H1 (cell line): ENCODE measurements at regions not wholly inside any gene's neighbourhood (a gene's known extent, or its start where the extent isn't known, plus 50 kb on each side); places are given as distances from the start of the nearest gene placed in this dataset.

Experiments
- CTCF ChIA-PET: fragments of 300-600 bp; sonication (Branson Sonifier 250); formaldehyde crosslinking; loops from one replicate; lab custom pipeline; 2021; ENCODE audit not compliant: partially characterized antibody; lab: Charles Lee
- POLR2A ChIA-PET: fragments of 300-600 bp; sonication (Branson Sonifier 250); formaldehyde crosslinking; loops from one replicate; lab custom pipeline; 2021; ENCODE audit warnings: inconsistent platforms; ENCODE audit not compliant: partially characterized antibody; lab: Charles Lee
- DNase-seq, 2 experiments: peaks; one replicate each; pipeline versions ENCODE4 v3.0.0 to v3.0.0-alpha.2; 2010 to 2022; ENCODE audit warnings: low spot score in 2 of 2, low read depth in 1 of 2, mixed read lengths in 1 of 2
- FAIRE-seq: peaks from 2 replicates; lab custom pipeline; 2011; peaks lifted over from hg19 to GRCh38; lab: Jason Lieb, UNC
- H2AFZ ChIP-seq: 2 replicates; pipeline ENCODE4 v1.8.1; 2012; ENCODE audit warnings: low read length, inconsistent platforms
- H2AK5ac ChIP-seq: 2 replicates; pipeline ENCODE4 v1.6.1; 2013; ENCODE audit warnings: low read depth, low read length
- H2BK120ac ChIP-seq: replicated peaks from 2 replicates; pipeline ENCODE3; 2013; ENCODE audit warnings: low read depth, low read length, inconsistent platforms
- H2BK12ac ChIP-seq: 2 replicates; pipeline ENCODE4 v1.6.1; 2013; ENCODE audit warnings: low read depth, low read length
- H2BK15ac ChIP-seq: 2 replicates; pipeline ENCODE4 v1.6.1; 2013; ENCODE audit warnings: low read length
- H2BK20ac ChIP-seq: 2 replicates; pipeline ENCODE4 v1.6.1; 2013; ENCODE audit warnings: low read length
- H2BK5ac ChIP-seq: 2 replicates; pipeline ENCODE4 v1.6.1; 2013; ENCODE audit warnings: low read depth, low read length
- H3K14ac ChIP-seq: 2 replicates; pipeline ENCODE4 v1.6.1; 2013; ENCODE audit warnings: inconsistent platforms; ENCODE audit not compliant: insufficient read length
- H3K18ac ChIP-seq: 2 replicates; pipeline ENCODE4 v1.6.1; 2013; ENCODE audit warnings: low read length; ENCODE audit errors: extremely low read depth
- H3K23ac ChIP-seq: 2 replicates; pipeline ENCODE4 v1.6.1; 2013; ENCODE audit warnings: inconsistent platforms; ENCODE audit not compliant: insufficient read length
- H3K23me2 ChIP-seq: 2 replicates; pipeline ENCODE4 v1.6.1; 2013; ENCODE audit warnings: low read depth, low read length
- H3K27ac ChIP-seq: 2 replicates; pipeline ENCODE4 v1.6.1; 2011; ENCODE audit warnings: low read depth, low read length, inconsistent platforms
- H3K27me3 ChIP-seq, 4 experiments: replicated peaks in 1 of 4; 1 replicate in 1 of 4; 2 replicates in 3 of 4; pipeline versions ENCODE4 v1.6.1 to v1.8.1; 2011 to 2013; ENCODE audit warnings: low read length in 3 of 4, mild to moderate bottlenecking in 3 of 4, inconsistent platforms in 2 of 4, mixed read lengths in 2 of 4, moderate library complexity in 1 of 4; ENCODE audit not compliant: control insufficient read depth in 3 of 4, insufficient read depth in 3 of 4; ENCODE audit errors: extremely low read depth in 1 of 4
- H3K36me3 ChIP-seq, 4 experiments: 2 replicates each; pipeline versions ENCODE4 v1.6.1 to v1.8.1; 2011 to 2013; ENCODE audit warnings: mild to moderate bottlenecking in 4 of 4, low read length in 3 of 4, moderate library complexity in 2 of 4, control low read depth in 1 of 4, inconsistent platforms in 1 of 4; ENCODE audit not compliant: insufficient read depth in 4 of 4, control insufficient read depth in 2 of 4
- H3K4ac ChIP-seq: replicated peaks from 2 replicates; pipeline ENCODE3; 2013; ENCODE audit warnings: low read length, low read depth, mixed read lengths, inconsistent platforms; ENCODE audit not compliant: insufficient read length
- H3K4me1 ChIP-seq, 4 experiments: replicated peaks in 1 of 4; 1 replicate in 1 of 4; 2 replicates in 3 of 4; pipeline versions ENCODE4 v1.6.1 to v1.8.1; 2011 to 2013; ENCODE audit warnings: low read length in 3 of 4, inconsistent platforms in 2 of 4, mixed read lengths in 1 of 4; ENCODE audit not compliant: insufficient read depth in 4 of 4, control insufficient read depth in 3 of 4
- H3K4me2 ChIP-seq, 2 experiments: 2 replicates each; pipeline versions ENCODE4 v1.6.1 to v1.8.1; 2011 to 2013; ENCODE audit warnings: low read depth in 2 of 2, low read length in 2 of 2, control low read depth in 1 of 2, inconsistent platforms in 1 of 2, mild to moderate bottlenecking in 1 of 2; ENCODE audit not compliant: insufficient read depth in 1 of 2
- H3K4me3 ChIP-seq, 4 experiments: fragments of 200-600, 300-600 bp in 1 of 4; sonication (generic), shearing (Covaris generic), sonication (Bioruptor Twin) in 1 of 4; 2 replicates each; pipeline versions ENCODE4 v1.5.1 to v1.8.1; 2011 to 2016; ENCODE audit warnings: low read length in 4 of 4, low read depth in 3 of 4, control low read depth in 2 of 4, inconsistent platforms in 2 of 4, mild to moderate bottlenecking in 2 of 4, mixed read lengths in 1 of 4, moderate library complexity in 1 of 4; ENCODE audit not compliant: insufficient read depth in 2 of 4; ENCODE audit errors: extremely low read depth in 1 of 4
- H3K56ac ChIP-seq: replicated peaks from 2 replicates; pipeline ENCODE3; 2013; ENCODE audit warnings: low read depth, mild to moderate bottlenecking, mixed read lengths, low read length, inconsistent platforms; ENCODE audit not compliant: insufficient read length
- H3K79me1 ChIP-seq: 2 replicates; pipeline ENCODE4 v1.6.1; 2013; ENCODE audit warnings: low read depth, low read length, control low read depth
- H3K79me2 ChIP-seq, 2 experiments: 2 replicates each; pipeline versions ENCODE4 v1.6.1 to v1.8.1; 2012 to 2013; ENCODE audit warnings: low read length in 2 of 2, mild to moderate bottlenecking in 2 of 2, inconsistent platforms in 1 of 2; ENCODE audit not compliant: insufficient read depth in 2 of 2, control insufficient read depth in 1 of 2
- H3K9ac ChIP-seq, 4 experiments: replicated peaks in 1 of 4; 1 replicate in 1 of 4; 2 replicates in 3 of 4; pipeline versions ENCODE4 v1.6.1 to v1.8.1; 2011 to 2013; ENCODE audit warnings: low read depth in 3 of 4, low read length in 3 of 4, control low read depth in 2 of 4, mild to moderate bottlenecking in 2 of 4, moderate library complexity in 2 of 4, inconsistent platforms in 1 of 4; ENCODE audit errors: extremely low read depth in 1 of 4
- H3K9me3 ChIP-seq, 2 experiments: 2 replicates each; pipeline versions ENCODE4 v1.6.1 to v1.8.1; 2012 to 2013; ENCODE audit warnings: mild to moderate bottlenecking in 2 of 2, moderate library complexity in 2 of 2, control low read depth in 1 of 2, inconsistent platforms in 1 of 2, low read depth in 1 of 2, low read length in 1 of 2, mixed read lengths in 1 of 2; ENCODE audit not compliant: insufficient read depth in 2 of 2
- H4K20me1 ChIP-seq, 2 experiments: replicated peaks in 1 of 2; 2 replicates each; pipeline versions ENCODE3 to v1.8.1; 2011 to 2013; ENCODE audit warnings: inconsistent platforms in 2 of 2, low read length in 2 of 2, mild to moderate bottlenecking in 1 of 2; ENCODE audit not compliant: insufficient read depth in 2 of 2, control insufficient read depth in 1 of 2
- H4K5ac ChIP-seq: 2 replicates; pipeline ENCODE4 v1.6.1; 2013; ENCODE audit warnings: low read length, low read depth, mixed read lengths, inconsistent platforms; ENCODE audit not compliant: insufficient read length
- H4K8ac ChIP-seq: 2 replicates; pipeline ENCODE4 v1.8.0; 2013; ENCODE audit warnings: mild to moderate bottlenecking, moderate library complexity, low read length, inconsistent platforms; ENCODE audit not compliant: insufficient read depth; ENCODE audit errors: extremely low read depth
- H4K91ac ChIP-seq: replicated peaks from 2 replicates; pipeline ENCODE3; 2013; ENCODE audit warnings: low read length, mixed read lengths, inconsistent platforms; ENCODE audit not compliant: insufficient read length
- CHD1 ChIP-seq: IDR thresholded peaks from 2 replicates; pipeline ENCODE4 v1.6.1; 2012; ENCODE audit warnings: low read depth, low read length, improper control_type of control experiment
- CTBP2 ChIP-seq: IDR thresholded peaks from 2 replicates; pipeline ENCODE4 v1.7.0; 2011; ENCODE audit warnings: borderline replicate concordance, mild to moderate bottlenecking, moderate library complexity, mixed read lengths, low read length; ENCODE audit not compliant: insufficient read depth, insufficient read length
- EP300 ChIP-seq, 2 experiments: IDR thresholded peaks; 1 replicate in 1 of 2; 2 replicates in 1 of 2; pipeline ENCODE4 v1.6.1; 2011 to 2012; ENCODE audit warnings: low read depth in 2 of 2, low read length in 2 of 2, mild to moderate bottlenecking in 2 of 2, borderline replicate concordance in 1 of 2, inconsistent platforms in 1 of 2, moderate library complexity in 1 of 2
- GABPA ChIP-seq: IDR thresholded peaks from 2 replicates; pipeline ENCODE4 v1.6.1; 2011; ENCODE audit warnings: mild to moderate bottlenecking, low read length, moderate library complexity, borderline replicate concordance; ENCODE audit not compliant: insufficient read depth
- JUN ChIP-seq: IDR thresholded peaks from 2 replicates; pipeline ENCODE4 v1.6.1; 2011; ENCODE audit warnings: low read depth, mild to moderate bottlenecking, improper control_type of control experiment, low read length
- KDM4A ChIP-seq: IDR thresholded peaks from one replicate; pipeline ENCODE4 v1.7.1; 2012; ENCODE audit warnings: low read depth, mild to moderate bottlenecking, moderate library complexity, low read length, inconsistent platforms; ENCODE audit not compliant: severe bottlenecking
- MAFK ChIP-seq: IDR thresholded peaks from 2 replicates; pipeline ENCODE4 v1.6.1; 2012; ENCODE audit warnings: low read depth, mild to moderate bottlenecking, improper control_type of control experiment, low read length
- POU5F1 ChIP-seq: IDR thresholded peaks from 2 replicates; pipeline ENCODE4 v1.6.1; 2011; ENCODE audit warnings: low read depth, mild to moderate bottlenecking, low read length, moderate library complexity
- RAD21 ChIP-seq, 2 experiments: IDR thresholded peaks in 1 of 2; conservative IDR thresholded peaks in 1 of 2; 2 replicates each; pipeline ENCODE4 v1.6.1; 2011; ENCODE audit warnings: low read depth in 2 of 2, low read length in 2 of 2, improper control_type of control experiment in 1 of 2, inconsistent platforms in 1 of 2, mild to moderate bottlenecking in 1 of 2, moderate library complexity in 1 of 2
- SIN3A ChIP-seq, 2 experiments: IDR thresholded peaks in 1 of 2; conservative IDR thresholded peaks in 1 of 2; 2 replicates each; pipeline ENCODE4 v1.6.1; 2011 to 2012; ENCODE audit warnings: low read length in 2 of 2, improper control_type of control experiment in 1 of 2, low read depth in 1 of 2, mild to moderate bottlenecking in 1 of 2
- SP2 ChIP-seq: IDR thresholded peaks from 2 replicates; pipeline ENCODE4 v1.6.1; 2012; ENCODE audit warnings: mild to moderate bottlenecking, low read length, inconsistent platforms
- SP4 ChIP-seq: IDR thresholded peaks from 2 replicates; pipeline ENCODE4 v1.6.1; 2012; ENCODE audit warnings: low read length, inconsistent platforms
- TBP ChIP-seq: IDR thresholded peaks from 2 replicates; pipeline ENCODE4 v1.6.1; 2011; ENCODE audit warnings: low read depth, low read length, improper control_type of control experiment
- WGBS, 2 experiments: shearing (Covaris generic) in 1 of 2; methylation state at CpG; one replicate each; pipeline versions ENCODE4 v1.1.6 to v1.1.7; 2013 to 2015; ENCODE audit warnings: low lambda C conversion rate in 2 of 2, mixed read lengths in 2 of 2, inconsistent platforms in 1 of 2, low coverage in 1 of 2, missing lambda C conversion rate in 1 of 2; ENCODE audit not compliant: insufficient replicate concordance in 2 of 2, insufficient coverage in 1 of 2, insufficient read length in 1 of 2; ENCODE audit errors: extremely low coverage in 1 of 2, missing lambda C conversion rate in 1 of 2; 5-methylcytosine and 5-hydroxymethylcytosine counted together

DNA sequence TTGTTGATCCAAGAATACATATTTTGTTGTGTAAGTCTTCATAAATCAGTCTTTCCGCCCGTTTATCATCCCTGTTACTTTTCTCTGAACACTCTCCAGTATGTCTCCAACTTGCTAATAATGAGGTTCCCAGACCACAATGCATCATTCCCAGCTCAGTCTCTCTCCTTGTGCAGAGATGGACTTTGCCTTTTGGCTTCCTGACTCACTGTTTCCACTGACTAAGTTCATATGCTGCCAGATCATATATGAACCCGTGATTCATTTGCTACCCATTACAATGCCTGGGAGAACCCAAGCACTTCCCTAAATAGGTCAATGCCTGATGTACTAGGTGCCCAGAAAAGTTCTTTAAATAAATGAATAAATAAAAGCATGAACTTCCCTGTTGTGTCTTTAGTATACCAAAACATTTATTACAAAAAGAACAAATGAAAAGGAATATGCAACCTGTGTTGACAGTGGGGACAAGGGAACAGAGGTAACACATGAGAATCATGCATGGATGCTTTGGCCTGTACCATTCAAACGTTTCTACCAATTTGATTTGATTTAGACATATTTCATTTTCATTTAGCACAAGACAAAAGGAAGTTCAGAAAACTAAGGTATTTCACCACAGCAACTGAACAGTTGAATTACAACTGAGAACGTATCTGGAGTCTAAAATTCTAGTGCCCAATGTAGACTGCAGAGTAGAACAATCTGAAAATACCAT, 215.4 kb upstream of the HNRNPA3 start:
- H3K4me3 ChIP-seq: no peak overlapping the region
- H3K27me3 ChIP-seq: no peaks in the 10 kb centered on the region
- H3K4me2 ChIP-seq: no peak overlapping the region
- no peak overlapping the region for H2BK15ac ChIP-seq
- H4K20me1 ChIP-seq: no peaks in the 10 kb centered on the region
- H4K8ac ChIP-seq: no peak overlapping the region
- no peak overlapping the region for H3K14ac ChIP-seq
- H3K4me1 ChIP-seq: no peaks in the 10 kb centered on the region
- no peak overlapping the region for H2AK5ac ChIP-seq
- no peak overlapping the region for H3K9ac ChIP-seq
- no peak overlapping the region for H2BK12ac ChIP-seq
- FAIRE-seq (no peak), DNase-seq (no peak)
- H3K79me1 ChIP-seq: no peaks in the 10 kb centered on the region
- H3K18ac ChIP-seq: no peak overlapping the region
- CTCF ChIA-PET: no interaction called here
- H2AFZ ChIP-seq: no peak overlapping the region
- no peak overlapping the region for H3K27ac ChIP-seq
- H4K5ac ChIP-seq: no peak overlapping the region
- no peak overlapping the region for H4K91ac ChIP-seq
- H3K23me2 ChIP-seq: no peaks in the 10 kb centered on the region
- H3K9me3 ChIP-seq: no peaks in the 10 kb centered on the region
- no peak overlapping the region for H3K4ac ChIP-seq
- no peaks in the 10 kb centered on the region; a peak in 1 of 8 replicates for H3K36me3 ChIP-seq
- H2BK5ac ChIP-seq: no peak overlapping the region
- H3K79me2 ChIP-seq: no peaks in the 10 kb centered on the region
- H2BK120ac ChIP-seq: no peak overlapping the region
- H3K56ac ChIP-seq: no peak overlapping the region
- POLR2A ChIA-PET: no interaction called here
- H2BK20ac ChIP-seq: no peak overlapping the region
- 83% methylated on average over 5 of the region's 5 CpGs; no CpG with 5 or more reads in 1 of the 2 experiments for WGBS, 2 experiments
- no peak overlapping the region for H3K23ac ChIP-seq
- TF ChIP-seq POU5F1 (no peak), SP2 (no peak), MAFK (no peak), SP4 (no peak), CTBP2 (no peak), CHD1 (no peak), SIN3A (conservative IDR thresholded peaks at IDR 0.05 in 1 of 2, IDR thresholded peaks at IDR 0.05 in 1 of 2; ENCODE audit: low read depth in 1 of 2, low read length in 2 of 2) (no peak), TBP (no peak), RAD21 (IDR thresholded peaks at IDR 0.05 in 1 of 2, conservative IDR thresholded peaks at IDR 0.05 in 1 of 2; ENCODE audit: low read depth in 2 of 2, low read length in 2 of 2) (no peak), KDM4A (no peak), EP300 (IDR thresholded peaks at IDR 0.05; ENCODE audit: borderline replicate concordance in 1 of 2, low read depth in 2 of 2, low read length in 2 of 2) (no peak), GABPA (no peak), JUN (no peak)
